ENCODE measurements at regions not wholly inside any gene's neighbourhood (a gene's known extent, or its start where the extent isn't known, plus 50 kb on each side); places are given as distances from the start of the nearest gene placed in this dataset.

GRCh38 chr1:177708406-177708805 is 261.5 kb downstream of the SEC16B start (continued):
- TF ChIP-seq MTA3 (CRISPR knock-in tag; IDR thresholded peaks at IDR 0.05) (no peak), SSRP1 (CRISPR knock-in tag; IDR thresholded peaks at IDR 0.05) (no peak), HINFP (CRISPR knock-in tag; IDR thresholded peaks at IDR 0.05; ENCODE audit: low read depth) (no peak), HBP1 (CRISPR knock-in tag; IDR thresholded peaks at IDR 0.05; ENCODE audit: low read depth) (no peak), ZFP82 (CRISPR knock-in tag; IDR thresholded peaks at IDR 0.05; ENCODE audit: borderline replicate concordance) (no peak), HNRNPLL (IDR thresholded peaks at IDR 0.05; ENCODE audit: low read depth, low read length, poor library complexity, severe bottlenecking) (no peak)

- Histone ChIP-seq H3K4me2 (ENCODE audit: low read depth, low read length) (no peak overlapping the region), H3K36me3 (replicated peaks in 1 of 2; ENCODE audit: control insufficient read depth in 1 of 2, insufficient read depth in 2 of 2, low read length in 2 of 2) (no peaks in the 10 kb centered on the region), H3K9me3 (ENCODE audit: low read length) (no peaks in the 10 kb centered on the region), H3K4me1 (ENCODE audit: insufficient read depth, low read length) (no peaks in the 10 kb centered on the region), H3K4me3 (replicated peaks in 1 of 3; ENCODE audit: insufficient read depth in 1 of 3, low read depth in 2 of 3, low read length in 3 of 3) (no peak overlapping the region), H3K27ac (ENCODE audit: extremely low read length, insufficient read depth, low read length) (no peak overlapping the region), H3K79me2 (ENCODE audit: insufficient read depth, low read length) (no peaks in the 10 kb centered on the region), H2AFZ (ENCODE audit: low read length) (no peak overlapping the region), H3K27me3 (ENCODE audit: control insufficient read depth in 1 of 2, insufficient read depth in 2 of 2, low read length in 2 of 2) (no peaks in the 10 kb centered on the region; a peak in 2 of 5 replicates), H4K20me1 (ENCODE audit: insufficient read depth, low read length) (no peaks in the 10 kb centered on the region), H3K9ac (ENCODE audit: insufficient read depth, low read depth, low read length) (no peak overlapping the region)
- FAIRE-seq (no peak), DNase-seq (ENCODE audit: low spot score) (no peak), ATAC-seq (no peak)
- BruUV-seq (replicated peaks) = no TSS peak
- in situ Hi-C loops (cut with HindIII; ENCODE audit: extremely low pct_ligation_motif_present, low pct_unique_long_range_greater_than_20kb) (no loop called here), intact Hi-C loops (cut with micrococcal nuclease; ENCODE audit: unreplicated experiment) (no loop called here)
- 15% methylated on average over 4 of the region's 4 CpGs for WGBS (ENCODE audit: low lambda C conversion rate)
- ChIA-PET CTCF (ENCODE audit: low intra/inter-chr PET ratio, low total read pairs) (no interaction called here), POLR2A (no interaction called here)
- no peak for TF ChIP-seq ZNF878 (CRISPR knock-in tag; IDR thresholded peaks at IDR 0.05)
- no peak for TF ChIP-seq ZNF513 (CRISPR knock-in tag; conservative IDR thresholded peaks at IDR 0.05)
- no peak for TF ChIP-seq ZNF580 (CRISPR knock-in tag; IDR thresholded peaks at IDR 0.05; ENCODE audit: borderline replicate concordance, low read depth)
- no peak for TF ChIP-seq ZNF275 (CRISPR knock-in tag; IDR thresholded peaks at IDR 0.05; ENCODE audit: borderline replicate concordance)
- TF ChIP-seq MYC (CRISPR knock-in tag; IDR thresholded peaks at IDR 0.05; ENCODE audit: borderline replicate concordance) = no peak
- TF ChIP-seq POLR2AphosphoS2 (IDR thresholded peaks at IDR 0.05; ENCODE audit: low read depth, low read length) = no peak
- TF ChIP-seq AGO2 (optimal IDR thresholded peaks at IDR 0.05; ENCODE audit: low read depth, low read length) = no peak
- TF ChIP-seq SRSF1 (optimal IDR thresholded peaks at IDR 0.05; ENCODE audit: low read depth, low read length) = no peak
- no peak for TF ChIP-seq ZBTB4 (CRISPR knock-in tag; IDR thresholded peaks at IDR 0.05; ENCODE audit: borderline replicate concordance)
Measured at GRCh38 chr1:177706977-177707376, 262.9 kb downstream of the SEC16B start.

Data from HepG2 (cell line).